ENCODE measurements at regions not wholly inside any gene's neighbourhood (a gene's known extent, or its start where the extent isn't known, plus 50 kb on each side); places are given as distances from the start of the nearest gene placed in this dataset.

DNA sequence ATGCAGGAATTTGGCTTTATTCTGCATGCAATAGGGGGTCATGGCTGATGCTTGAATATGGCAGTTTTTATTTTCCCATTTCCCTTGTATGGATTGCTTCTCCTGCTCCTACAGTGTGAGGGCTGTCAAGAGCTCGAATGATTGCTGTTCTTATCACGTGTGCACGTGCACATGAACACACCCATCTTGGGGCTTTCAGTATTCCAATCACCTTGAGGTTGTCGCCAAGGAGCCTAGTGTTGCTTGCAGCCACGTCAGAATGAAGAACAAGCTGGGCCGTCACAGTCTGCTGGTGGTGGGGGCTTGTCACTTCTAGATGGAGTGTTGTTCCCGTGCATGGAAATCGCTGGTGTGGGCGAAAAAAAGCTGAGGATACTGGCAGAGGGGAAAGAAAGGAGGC, 219.4 kb upstream of the GLRA1 start:
- FAIRE-seq (no peak), ATAC-seq (no peak), DNase-seq (ENCODE audit: low read depth in 1 of 2, low spot score in 1 of 2) (no peak)
- Histone ChIP-seq H3K4me1 (no peaks in the 10 kb centered on the region), H3K4me3 (no peak overlapping the region), H3K27ac (no peak overlapping the region), H3K9me3 (no peaks in the 10 kb centered on the region), H3K4me2 (no peak overlapping the region)
- ChIA-PET CTCF (interaction anchor here (0.7 to 6.7 kb wide), 12 partner anchors 9 to 329 kb away, joined by 3 to 79 read pairs (median 6); no protein-coding TSS in a partner anchor), POLR2A (no interaction called here)
- TF ChIP-seq NPAS2 (CRISPR knock-in tag; IDR thresholded peaks at IDR 0.05; ENCODE audit: borderline replicate concordance) (no peak), POLR2A (IDR thresholded peaks at IDR 0.05; ENCODE audit: low read length) (no peak)
- WGBS (ENCODE audit: missing lambda C conversion rate), result 11% methylated on average over 9 of the region's 9 CpGs

DNA sequence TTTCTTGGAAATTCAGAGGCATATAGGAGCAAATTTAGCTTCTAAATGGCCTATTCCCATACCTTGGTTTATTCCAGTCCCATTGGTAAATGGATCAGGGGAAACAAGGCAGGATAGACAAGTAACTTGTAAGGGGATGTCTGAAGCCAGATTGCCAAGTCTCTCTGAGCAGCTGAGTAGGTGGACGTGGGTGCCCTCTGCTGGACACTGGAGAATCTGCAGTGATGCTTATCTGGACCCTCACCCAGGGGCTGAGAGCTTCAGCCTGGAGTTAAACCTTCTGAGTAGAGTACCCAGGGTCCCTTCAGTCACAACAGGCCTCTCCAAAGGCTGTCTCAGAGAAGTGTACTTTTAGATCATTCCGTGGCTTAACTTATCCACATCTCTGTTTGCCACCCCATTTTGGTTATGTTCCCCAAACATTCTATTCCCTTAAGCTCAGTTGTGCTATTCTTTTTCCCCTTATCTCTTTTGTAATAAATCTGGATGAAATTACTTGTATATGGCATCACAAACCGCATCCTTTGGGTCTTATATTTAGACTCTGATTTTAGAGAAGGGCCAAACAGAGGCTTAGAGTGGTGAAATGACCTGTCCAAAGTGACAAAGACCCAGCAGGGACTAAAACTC, 218.3 kb upstream of the GLRA1 start:
- ChIA-PET CTCF (interaction anchor here (0.5 to 6.7 kb wide), 40 partner anchors 8 to 1692 kb away, joined by 3 to 79 read pairs (median 3); no protein-coding TSS in a partner anchor), POLR2A (interaction anchor here (1.1 kb wide), 1 partner anchor 371 kb away, joined by 3 read pairs; the partner anchor contains the start of gene G3BP1)
- H3K9me3 ChIP-seq, result no peaks in the 10 kb centered on the region
- H3K27ac ChIP-seq, result no peak overlapping the region
- DNase-seq (ENCODE audit: low read depth in 1 of 2, low spot score in 1 of 2), result peak; percentile 45 to 60
- 0% methylated on average over 3 of the region's 3 CpGs for WGBS (ENCODE audit: missing lambda C conversion rate)
- H3K4me3 ChIP-seq, result no peak overlapping the region
- no peaks in the 10 kb centered on the region for H3K4me1 ChIP-seq
- peak; percentile 84 to 96 for ATAC-seq
- H3K4me2 ChIP-seq, result no peak overlapping the region
- FAIRE-seq, result no peak
- TF ChIP-seq KDM5A (IDR thresholded peaks at IDR 0.05) (no peak), FOXS1 (CRISPR knock-in tag; IDR thresholded peaks at IDR 0.05) (no peak), CBX2 (IDR thresholded peaks at IDR 0.05; ENCODE audit: borderline replicate concordance, low read depth) (no peak), RFX5 (IDR thresholded peaks at IDR 0.05) (no peak), POLR2A (IDR thresholded peaks at IDR 0.05; ENCODE audit: low read length) (no peak), ZC3H11A (IDR thresholded peaks at IDR 0.05) (no peak), CEBPB (IDR thresholded peaks at IDR 0.05) (no peak), FOSB (CRISPR knock-in tag; IDR thresholded peaks at IDR 0.05) (no peak), EHF (CRISPR knock-in tag; IDR thresholded peaks at IDR 0.05) (no peak), TFCP2L1 (CRISPR knock-in tag; IDR thresholded peaks at IDR 0.05) (no peak), GATA3 (IDR thresholded peaks at IDR 0.05; ENCODE audit: borderline replicate concordance) (peak; percentile 59), HOXB5 (CRISPR knock-in tag; IDR thresholded peaks at IDR 0.05) (no peak), NPAS2 (CRISPR knock-in tag; IDR thresholded peaks at IDR 0.05; ENCODE audit: borderline replicate concordance) (no peak), SMC3 (IDR thresholded peaks at IDR 0.05) (peak; percentile 68), ESRRA (IDR thresholded peaks at IDR 0.05; ENCODE audit: borderline replicate concordance, low read length) (no peak), MYC (IDR thresholded peaks at IDR 0.05; ENCODE audit: borderline replicate concordance, low read length) (no peak), CHD4 (IDR thresholded peaks at IDR 0.05; ENCODE audit: borderline replicate concordance) (no peak), ZSCAN20 (CRISPR knock-in tag; IDR thresholded peaks at IDR 0.05) (no peak), HOXB13 (CRISPR knock-in tag; IDR thresholded peaks at IDR 0.05; ENCODE audit: low read depth) (no peak)
- TF ChIP-seq, protein P1, sequence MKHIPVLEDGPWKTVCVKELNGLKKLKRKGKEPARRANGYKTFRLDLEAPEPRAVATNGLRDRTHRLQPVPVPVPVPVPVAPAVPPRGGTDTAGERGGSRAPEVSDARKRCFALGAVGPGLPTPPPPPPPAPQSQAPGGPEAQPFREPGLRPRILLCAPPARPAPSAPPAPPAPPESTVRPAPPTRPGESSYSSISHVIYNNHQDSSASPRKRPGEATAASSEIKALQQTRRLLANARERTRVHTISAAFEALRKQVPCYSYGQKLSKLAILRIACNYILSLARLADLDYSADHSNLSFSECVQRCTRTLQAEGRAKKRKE (CRISPR knock-in tag; IDR thresholded peaks at IDR 0.05; ENCODE audit: low read depth), result no peak
- TF ChIP-seq, protein P2, sequence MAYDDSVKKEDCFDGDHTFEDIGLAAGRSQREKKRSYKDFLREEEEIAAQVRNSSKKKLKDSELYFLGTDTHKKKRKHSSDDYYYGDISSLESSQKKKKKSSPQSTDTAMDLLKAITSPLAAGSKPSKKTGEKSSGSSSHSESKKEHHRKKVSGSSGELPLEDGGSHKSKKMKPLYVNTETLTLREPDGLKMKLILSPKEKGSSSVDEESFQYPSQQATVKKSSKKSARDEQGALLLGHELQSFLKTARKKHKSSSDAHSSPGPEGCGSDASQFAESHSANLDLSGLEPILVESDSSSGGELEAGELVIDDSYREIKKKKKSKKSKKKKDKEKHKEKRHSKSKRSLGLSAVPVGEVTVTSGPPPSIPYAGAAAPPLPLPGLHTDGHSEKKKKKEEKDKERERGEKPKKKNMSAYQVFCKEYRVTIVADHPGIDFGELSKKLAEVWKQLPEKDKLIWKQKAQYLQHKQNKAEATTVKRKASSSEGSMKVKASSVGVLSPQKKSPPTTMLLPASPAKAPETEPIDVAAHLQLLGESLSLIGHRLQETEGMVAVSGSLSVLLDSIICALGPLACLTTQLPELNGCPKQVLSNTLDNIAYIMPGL (CRISPR knock-in tag; IDR thresholded peaks at IDR 0.05; ENCODE audit: borderline replicate concordance), result no peak
- TF ChIP-seq, protein P3, sequence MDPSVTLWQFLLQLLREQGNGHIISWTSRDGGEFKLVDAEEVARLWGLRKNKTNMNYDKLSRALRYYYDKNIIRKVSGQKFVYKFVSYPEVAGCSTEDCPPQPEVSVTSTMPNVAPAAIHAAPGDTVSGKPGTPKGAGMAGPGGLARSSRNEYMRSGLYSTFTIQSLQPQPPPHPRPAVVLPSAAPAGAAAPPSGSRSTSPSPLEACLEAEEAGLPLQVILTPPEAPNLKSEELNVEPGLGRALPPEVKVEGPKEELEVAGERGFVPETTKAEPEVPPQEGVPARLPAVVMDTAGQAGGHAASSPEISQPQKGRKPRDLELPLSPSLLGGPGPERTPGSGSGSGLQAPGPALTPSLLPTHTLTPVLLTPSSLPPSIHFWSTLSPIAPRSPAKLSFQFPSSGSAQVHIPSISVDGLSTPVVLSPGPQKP (IDR thresholded peaks at IDR 0.05; ENCODE audit: low read depth, low read length), result no peak
- TF ChIP-seq, protein P4, sequence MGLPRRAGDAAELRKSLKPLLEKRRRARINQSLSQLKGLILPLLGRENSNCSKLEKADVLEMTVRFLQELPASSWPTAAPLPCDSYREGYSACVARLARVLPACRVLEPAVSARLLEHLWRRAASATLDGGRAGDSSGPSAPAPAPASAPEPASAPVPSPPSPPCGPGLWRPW (IDR thresholded peaks at IDR 0.05), result no peak
- TF ChIP-seq, protein P5, sequence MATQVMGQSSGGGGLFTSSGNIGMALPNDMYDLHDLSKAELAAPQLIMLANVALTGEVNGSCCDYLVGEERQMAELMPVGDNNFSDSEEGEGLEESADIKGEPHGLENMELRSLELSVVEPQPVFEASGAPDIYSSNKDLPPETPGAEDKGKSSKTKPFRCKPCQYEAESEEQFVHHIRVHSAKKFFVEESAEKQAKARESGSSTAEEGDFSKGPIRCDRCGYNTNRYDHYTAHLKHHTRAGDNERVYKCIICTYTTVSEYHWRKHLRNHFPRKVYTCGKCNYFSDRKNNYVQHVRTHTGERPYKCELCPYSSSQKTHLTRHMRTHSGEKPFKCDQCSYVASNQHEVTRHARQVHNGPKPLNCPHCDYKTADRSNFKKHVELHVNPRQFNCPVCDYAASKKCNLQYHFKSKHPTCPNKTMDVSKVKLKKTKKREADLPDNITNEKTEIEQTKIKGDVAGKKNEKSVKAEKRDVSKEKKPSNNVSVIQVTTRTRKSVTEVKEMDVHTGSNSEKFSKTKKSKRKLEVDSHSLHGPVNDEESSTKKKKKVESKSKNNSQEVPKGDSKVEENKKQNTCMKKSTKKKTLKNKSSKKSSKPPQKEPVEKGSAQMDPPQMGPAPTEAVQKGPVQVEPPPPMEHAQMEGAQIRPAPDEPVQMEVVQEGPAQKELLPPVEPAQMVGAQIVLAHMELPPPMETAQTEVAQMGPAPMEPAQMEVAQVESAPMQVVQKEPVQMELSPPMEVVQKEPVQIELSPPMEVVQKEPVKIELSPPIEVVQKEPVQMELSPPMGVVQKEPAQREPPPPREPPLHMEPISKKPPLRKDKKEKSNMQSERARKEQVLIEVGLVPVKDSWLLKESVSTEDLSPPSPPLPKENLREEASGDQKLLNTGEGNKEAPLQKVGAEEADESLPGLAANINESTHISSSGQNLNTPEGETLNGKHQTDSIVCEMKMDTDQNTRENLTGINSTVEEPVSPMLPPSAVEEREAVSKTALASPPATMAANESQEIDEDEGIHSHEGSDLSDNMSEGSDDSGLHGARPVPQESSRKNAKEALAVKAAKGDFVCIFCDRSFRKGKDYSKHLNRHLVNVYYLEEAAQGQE (IDR thresholded peaks at IDR 0.05), result no peak
- TF ChIP-seq, protein P6, sequence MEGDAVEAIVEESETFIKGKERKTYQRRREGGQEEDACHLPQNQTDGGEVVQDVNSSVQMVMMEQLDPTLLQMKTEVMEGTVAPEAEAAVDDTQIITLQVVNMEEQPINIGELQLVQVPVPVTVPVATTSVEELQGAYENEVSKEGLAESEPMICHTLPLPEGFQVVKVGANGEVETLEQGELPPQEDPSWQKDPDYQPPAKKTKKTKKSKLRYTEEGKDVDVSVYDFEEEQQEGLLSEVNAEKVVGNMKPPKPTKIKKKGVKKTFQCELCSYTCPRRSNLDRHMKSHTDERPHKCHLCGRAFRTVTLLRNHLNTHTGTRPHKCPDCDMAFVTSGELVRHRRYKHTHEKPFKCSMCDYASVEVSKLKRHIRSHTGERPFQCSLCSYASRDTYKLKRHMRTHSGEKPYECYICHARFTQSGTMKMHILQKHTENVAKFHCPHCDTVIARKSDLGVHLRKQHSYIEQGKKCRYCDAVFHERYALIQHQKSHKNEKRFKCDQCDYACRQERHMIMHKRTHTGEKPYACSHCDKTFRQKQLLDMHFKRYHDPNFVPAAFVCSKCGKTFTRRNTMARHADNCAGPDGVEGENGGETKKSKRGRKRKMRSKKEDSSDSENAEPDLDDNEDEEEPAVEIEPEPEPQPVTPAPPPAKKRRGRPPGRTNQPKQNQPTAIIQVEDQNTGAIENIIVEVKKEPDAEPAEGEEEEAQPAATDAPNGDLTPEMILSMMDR (IDR thresholded peaks at IDR 0.05), result peak; percentile 74
- TF ChIP-seq, protein P7, sequence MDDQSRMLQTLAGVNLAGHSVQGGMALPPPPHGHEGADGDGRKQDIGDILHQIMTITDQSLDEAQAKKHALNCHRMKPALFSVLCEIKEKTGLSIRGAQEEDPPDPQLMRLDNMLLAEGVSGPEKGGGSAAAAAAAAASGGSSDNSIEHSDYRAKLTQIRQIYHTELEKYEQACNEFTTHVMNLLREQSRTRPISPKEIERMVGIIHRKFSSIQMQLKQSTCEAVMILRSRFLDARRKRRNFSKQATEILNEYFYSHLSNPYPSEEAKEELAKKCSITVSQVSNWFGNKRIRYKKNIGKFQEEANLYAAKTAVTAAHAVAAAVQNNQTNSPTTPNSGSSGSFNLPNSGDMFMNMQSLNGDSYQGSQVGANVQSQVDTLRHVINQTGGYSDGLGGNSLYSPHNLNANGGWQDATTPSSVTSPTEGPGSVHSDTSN (IDR thresholded peaks at IDR 0.05), result no peak
